Aorta (tissue), 5 donors: ENCODE measurements at regions not wholly inside any gene's neighbourhood (a gene's known extent, or its start where the extent isn't known, plus 50 kb on each side); places are given as distances from the start of the nearest gene placed in this dataset.
A peak's percentile ranks its signal among the peaks of the same experiment; 100 is the strongest.

ENCODE experiments used
- ATAC-seq: fragments of 200-7000 bp; cut with Tn5 transposase; one replicate; pipeline ENCODE4 v1.9.1; 2022; ENCODE audit warnings: moderate library complexity; ENCODE audit not compliant: low FRiP score
- DNase-seq, 2 donors: peaks; one replicate each; pipeline ENCODE4 v3.0.0-alpha.2; 2020
- H3K27ac ChIP-seq, 2 donors: one replicate each; pipeline ENCODE4 v1.5.1; 2013; ENCODE audit warnings: low read length in 2 of 2, mild to moderate bottlenecking in 2 of 2, moderate library complexity in 2 of 2, control low read depth in 1 of 2, inconsistent platforms in 1 of 2, low read depth in 1 of 2
- H3K27me3 ChIP-seq, 2 donors: one replicate each; pipeline ENCODE4 v1.6.1; 2013; ENCODE audit warnings: control low read depth in 1 of 2, low read length in 1 of 2, mild to moderate bottlenecking in 1 of 2, moderate library complexity in 1 of 2; ENCODE audit not compliant: insufficient read depth in 2 of 2, control insufficient read depth in 1 of 2
- H3K36me3 ChIP-seq, 2 donors: one replicate each; pipeline ENCODE4 v1.6.1; 2013; ENCODE audit warnings: control low read depth in 1 of 2, low read length in 1 of 2, mild to moderate bottlenecking in 1 of 2; ENCODE audit not compliant: insufficient read depth in 2 of 2, control insufficient read depth in 1 of 2
- H3K4me1 ChIP-seq, 2 donors: one replicate each; pipeline ENCODE4 v1.6.1; 2013; ENCODE audit warnings: low read length in 2 of 2, control low read depth in 1 of 2, mild to moderate bottlenecking in 1 of 2, moderate library complexity in 1 of 2; ENCODE audit not compliant: insufficient read depth in 2 of 2, control insufficient read depth in 1 of 2
- H3K4me3 ChIP-seq, 2 donors: one replicate each; pipeline ENCODE4 v1.5.1; 2013; ENCODE audit warnings: low read length in 2 of 2, control low read depth in 1 of 2, mild to moderate bottlenecking in 1 of 2
- H3K9me3 ChIP-seq: one replicate; pipeline ENCODE4 v1.6.1; 2013; ENCODE audit warnings: mild to moderate bottlenecking, low read length; ENCODE audit not compliant: control insufficient read depth
- WGBS, 2 donors: extraction: QIAGEN DNeasy Blood & Tissue Kit; methylation state at CpG; one replicate each; pipeline ENCODE4 v1.1.7; 2013; 5-methylcytosine and 5-hydroxymethylcytosine counted together
- intact Hi-C, 2 donors: fragments of 100-400 bp; cut with DNase I; formaldehyde crosslinking; loops; one replicate each; pipeline versions ENCODE4 v1.14.2 to v1.15.0; 2022
- donor health status: healthy with polysubstance abuse.
- donor health status: Bipolar disorder and iron deficiency.
- donor health status: DM: no; HTN: no; CAD: no.
- donor health status: DM: no; HTN: no; CAD: no.
- donor health status: DM: yes; HTN: yes; CAD: no.

DNA sequence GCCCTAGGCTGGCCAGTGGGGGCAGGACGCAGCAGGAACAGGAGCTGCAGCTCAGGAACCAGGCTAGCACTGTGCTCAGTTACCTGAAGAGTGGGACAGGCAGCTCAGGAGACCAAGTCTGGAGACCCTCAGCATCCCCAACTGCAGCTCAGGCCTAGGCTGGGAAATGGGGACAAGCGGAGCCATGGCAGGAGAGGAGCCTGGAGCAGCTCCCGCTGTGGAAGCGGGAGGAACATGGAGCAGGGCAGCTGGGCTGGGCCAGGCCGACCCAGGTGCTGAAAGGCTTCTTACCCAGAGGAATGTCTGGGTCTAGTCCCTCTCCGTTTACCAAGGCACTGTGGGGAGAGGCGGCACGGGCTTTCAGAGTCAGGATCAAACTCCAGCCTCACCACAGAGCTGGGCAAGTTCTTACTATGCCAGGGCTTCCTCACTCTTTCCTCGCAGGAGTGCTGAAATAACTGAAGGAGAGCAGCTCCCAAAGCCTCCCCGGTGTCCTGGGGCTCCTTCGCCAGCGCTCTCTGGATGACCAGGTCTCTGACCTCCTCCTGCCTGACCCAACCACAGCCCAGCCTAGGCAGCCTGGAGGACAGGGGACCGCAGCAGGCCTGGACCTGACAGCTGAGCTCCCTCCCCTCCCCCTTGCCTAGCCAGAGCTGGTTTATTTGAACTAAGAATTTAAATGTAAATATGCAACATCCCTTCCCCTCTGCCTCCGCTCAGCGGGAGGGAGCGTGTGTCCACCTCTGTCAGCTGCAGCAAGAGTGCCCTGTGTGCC lies 247.8 kb upstream of the SIX2 start:
- ATAC-seq = peak; percentile 36
- peak overlapping the region; percentile 78 to 97 for H3K27ac ChIP-seq

DNA sequence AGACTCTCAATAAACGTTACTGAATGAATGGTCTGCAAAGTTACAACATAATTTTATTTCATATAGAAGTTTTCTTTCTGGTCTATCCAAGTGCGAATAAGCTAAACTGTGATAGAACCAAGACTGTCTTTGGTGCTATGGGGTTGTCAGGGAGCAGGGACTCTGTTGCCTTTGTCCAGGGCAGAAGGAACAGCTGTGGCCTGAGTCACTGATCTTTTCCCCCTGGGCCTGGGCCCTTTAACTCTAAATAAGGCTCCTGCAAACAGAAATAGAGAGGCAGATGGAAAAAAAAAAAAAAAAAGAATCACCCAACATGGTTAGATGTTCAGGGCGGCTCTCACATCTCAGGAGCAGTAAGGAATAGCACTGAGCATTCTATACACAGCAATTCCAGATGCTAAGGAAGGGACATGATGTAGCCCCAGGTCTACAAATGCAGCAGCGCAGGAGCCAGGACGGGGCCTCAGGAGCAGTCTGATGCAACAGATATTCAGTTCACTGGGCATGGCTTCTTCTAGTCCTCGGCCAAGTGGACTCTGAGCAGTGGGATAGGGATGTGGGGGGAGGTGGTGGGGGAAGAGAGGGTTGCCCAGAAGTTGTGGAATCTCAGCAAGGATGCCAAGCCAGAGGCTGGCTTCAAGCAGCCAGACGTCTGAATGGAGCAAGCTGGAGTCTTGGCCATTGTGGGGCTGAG lies 247.1 kb upstream of the SIX2 start:
- H3K27me3 ChIP-seq = no peaks in the 10 kb centered on the region
- WGBS, 2 donors = 20 to 25% methylated on average over 7 of the region's 7 CpGs
- intact Hi-C loops = loop anchor here in 1 of 2 donors (2.0 kb wide), 1 partner anchor 18 kb away; no protein-coding TSS in a partner anchor

More for the DNA sequence above, 247.8 kb upstream of the SIX2 start:
- Histone ChIP-seq H3K9me3 (no peaks in the 10 kb centered on the region), H3K36me3 (no peaks in the 10 kb centered on the region), H3K27me3 (no peaks in the 10 kb centered on the region), H3K4me1 (peaks cover 0 to 10% of the 10 kb centered on the region in 2 donors), H3K4me3 (no peak overlapping the region)
- intact Hi-C loops = loop anchor here in 1 of 2 donors (2.0 kb wide), 1 partner anchor 18 kb away; no protein-coding TSS in a partner anchor
- 60 to 72% methylated on average over 16 of the region's 16 CpGs for WGBS, 2 donors
- DNase-seq = no peak

DNA sequence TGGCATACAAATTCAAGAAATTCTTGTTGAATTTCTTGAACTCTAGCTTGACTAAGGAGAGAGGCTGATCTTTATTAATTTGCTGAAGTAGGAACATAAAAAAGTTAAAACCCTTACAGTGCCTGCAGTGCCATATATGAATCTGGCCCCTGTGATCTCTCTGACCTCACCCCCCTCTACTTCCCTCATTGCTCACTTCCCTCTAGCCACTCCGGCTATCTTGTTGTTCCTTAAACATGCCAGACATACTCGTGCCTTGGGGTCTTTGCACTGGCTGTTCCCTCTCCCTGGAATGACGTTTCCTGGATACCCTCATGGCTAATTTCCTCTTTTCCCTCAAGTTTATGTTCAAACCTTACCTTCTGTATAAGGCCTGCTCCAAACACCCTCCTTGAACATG lies 246.3 kb upstream of the SIX2 start:
- WGBS, 2 donors = 32 to 52% methylated on average over 3 of the region's 3 CpGs
- DNase-seq (no peak), ATAC-seq (no peak)
- no peak overlapping the region for H3K4me3 ChIP-seq
- no peaks in the 10 kb centered on the region for H3K9me3 ChIP-seq
- H3K27ac ChIP-seq = peak overlapping the region; percentile 84 to 92
- H3K4me1 ChIP-seq = peaks cover 0 to 10% of the 10 kb centered on the region in 2 donors
- H3K27me3 ChIP-seq = no peaks in the 10 kb centered on the region
- intact Hi-C loops = no loop called here
- no peaks in the 10 kb centered on the region for H3K36me3 ChIP-seq

More for the DNA sequence above, 247.1 kb upstream of the SIX2 start:
- DNase-seq (peak; percentile 70 to 85), ATAC-seq (peak; percentile 68)
- no peak overlapping the region for H3K4me3 ChIP-seq
- no peaks in the 10 kb centered on the region for H3K9me3 ChIP-seq
- H3K36me3 ChIP-seq = no peaks in the 10 kb centered on the region
- H3K27ac ChIP-seq = peak overlapping the region; percentile 84 to 97
- peaks cover 0 to 10% of the 10 kb centered on the region in 2 donors for H3K4me1 ChIP-seq

DNA sequence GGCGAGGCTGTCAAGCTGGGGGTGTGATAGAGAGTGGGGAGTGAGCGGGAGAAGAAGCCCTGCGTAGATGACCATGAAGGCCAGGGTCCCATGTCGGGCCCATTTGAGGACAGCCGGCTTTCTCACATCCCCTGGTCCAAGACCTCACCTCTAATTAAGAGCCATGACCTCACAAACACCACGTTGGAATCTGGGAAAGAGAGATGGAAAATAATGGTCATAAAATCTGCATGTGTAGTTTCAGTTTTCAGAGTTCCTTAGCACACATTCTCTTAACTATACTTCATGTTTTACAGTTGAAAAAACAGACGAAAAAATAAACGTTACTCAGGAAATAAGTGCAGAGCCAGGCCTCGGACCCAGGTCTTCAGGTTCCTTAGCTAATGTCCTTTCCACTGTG lies 244.8 kb upstream of the SIX2 start:
- Histone ChIP-seq H3K27me3 (no peaks in the 10 kb centered on the region), H3K36me3 (no peaks in the 10 kb centered on the region), H3K4me3 (no peak overlapping the region), H3K27ac (peak overlapping the region; percentile 84 to 91), H3K4me1 (peaks cover 0 to 10% of the 10 kb centered on the region in 2 donors), H3K9me3 (no peaks in the 10 kb centered on the region)
- DNase-seq (no peak), ATAC-seq (no peak)
- 39 to 42% methylated on average over 9 of the region's 9 CpGs for WGBS, 2 donors
- intact Hi-C loops = no loop called here

DNA sequence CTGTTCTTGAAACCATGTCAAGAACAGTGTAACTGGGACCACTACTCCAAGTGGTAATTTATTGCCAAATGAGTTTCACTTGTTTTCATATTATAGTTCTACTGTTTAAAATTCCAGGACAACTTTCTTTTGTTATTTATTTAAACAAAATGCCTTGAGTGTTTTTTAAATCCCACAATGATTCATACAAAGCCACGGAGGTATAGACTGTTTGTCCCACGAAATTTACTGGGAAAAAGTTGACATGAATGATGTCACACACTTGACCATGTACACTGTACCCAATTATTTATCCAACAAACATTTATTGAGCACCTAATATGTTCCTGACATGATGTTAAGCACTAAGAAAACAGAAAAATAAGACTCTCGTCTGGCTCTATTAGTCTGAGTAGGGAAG lies 243.9 kb upstream of the SIX2 start:
- no peak overlapping the region for H3K27ac ChIP-seq
- no peak for ATAC-seq
- DNase-seq = no peak
- H3K4me3 ChIP-seq = no peak overlapping the region
- no peaks in the 10 kb centered on the region for H3K36me3 ChIP-seq
- no peaks in the 10 kb centered on the region for H3K9me3 ChIP-seq
- WGBS, 2 donors = 66 to 78% methylated on average over 3 of the region's 3 CpGs
- H3K27me3 ChIP-seq = no peaks in the 10 kb centered on the region
- peaks cover 0 to 10% of the 10 kb centered on the region in 2 donors for H3K4me1 ChIP-seq
- intact Hi-C loops = no loop called here

DNA sequence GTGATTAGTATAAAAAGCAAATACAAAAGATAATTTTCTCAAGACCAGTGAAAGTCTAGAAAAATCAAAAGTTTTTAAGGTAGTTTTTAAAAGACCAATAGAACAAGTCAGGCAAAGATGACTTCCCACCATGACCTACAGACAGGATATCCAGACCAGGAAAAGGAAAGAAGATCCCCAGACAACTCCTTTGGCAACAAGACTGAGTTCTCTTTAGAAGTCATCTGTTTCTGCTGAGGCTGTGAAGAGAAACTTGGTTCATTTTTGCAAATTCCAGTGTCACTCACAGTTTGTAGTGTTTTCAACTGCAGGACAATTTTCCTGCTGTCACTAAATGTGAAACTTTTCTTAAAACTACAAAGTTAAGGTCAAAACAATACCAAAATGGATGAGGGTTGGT lies 240.9 kb upstream of the SIX2 start:
- no peak for DNase-seq
- intact Hi-C loops = no loop called here

DNA sequence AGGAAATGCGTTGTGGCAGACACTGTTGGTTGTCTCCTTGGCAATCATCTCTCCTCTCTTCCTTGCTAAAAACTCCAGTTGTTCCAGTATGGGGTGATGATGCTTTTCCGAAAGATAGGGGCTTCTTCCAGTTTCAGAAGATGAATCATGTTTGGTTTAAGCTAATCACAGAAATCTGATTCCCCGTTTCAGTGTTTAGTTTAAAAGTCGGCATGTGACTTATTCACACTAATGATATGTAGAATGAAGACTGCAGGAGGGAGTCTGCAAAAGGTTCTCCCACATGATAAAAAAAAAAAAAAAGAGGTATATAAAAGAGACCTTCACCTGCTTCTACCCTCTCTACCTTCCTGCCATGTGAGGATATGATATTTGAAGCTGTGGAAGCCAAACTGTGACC lies 239.0 kb upstream of the SIX2 start:
- WGBS, 2 donors = 72 to 73% methylated on average over 4 of the region's 4 CpGs
- no peaks in the 10 kb centered on the region for H3K9me3 ChIP-seq
- no peak overlapping the region for H3K27ac ChIP-seq
- H3K4me3 ChIP-seq = no peak overlapping the region
- no peaks in the 10 kb centered on the region for H3K4me1 ChIP-seq
- H3K36me3 ChIP-seq = no peaks in the 10 kb centered on the region
- no peaks in the 10 kb centered on the region for H3K27me3 ChIP-seq
- intact Hi-C loops = no loop called here
- no peak for ATAC-seq
- DNase-seq = no peak

More for the DNA sequence above, 240.9 kb upstream of the SIX2 start:
- Histone ChIP-seq H3K4me1 (peaks cover 0 to 8% of the 10 kb centered on the region in 2 donors), H3K27me3 (no peaks in the 10 kb centered on the region), H3K9me3 (no peaks in the 10 kb centered on the region), H3K36me3 (no peaks in the 10 kb centered on the region), H3K27ac (no peak overlapping the region), H3K4me3 (no peak overlapping the region)
- no peak for ATAC-seq

DNA sequence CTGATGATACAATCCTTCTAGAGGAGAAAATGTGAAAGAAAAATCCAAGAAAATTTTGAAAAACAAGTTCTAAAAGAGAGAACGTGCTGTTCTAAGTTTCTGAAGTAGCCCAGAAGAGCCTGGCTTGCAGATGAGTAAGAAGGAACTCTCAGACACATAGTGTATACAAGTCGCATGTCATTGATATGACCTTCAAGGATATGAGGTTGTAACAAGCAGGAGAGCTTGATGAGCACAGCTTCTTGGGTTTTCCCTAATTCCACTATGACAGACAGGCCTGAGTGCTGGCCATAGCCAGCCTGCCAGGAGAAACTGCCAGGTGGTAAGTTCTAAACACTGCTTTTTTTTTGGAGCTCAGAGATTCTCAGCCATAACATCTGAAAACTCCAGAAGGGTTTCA lies 235.7 kb upstream of the SIX2 start:
- ATAC-seq (no peak), DNase-seq (no peak)
- H3K4me3 ChIP-seq = no peak overlapping the region
- H3K27me3 ChIP-seq = no peaks in the 10 kb centered on the region
- no peaks in the 10 kb centered on the region for H3K9me3 ChIP-seq
- 67 to 79% methylated on average over 2 of the region's 2 CpGs for WGBS, 2 donors
- H3K4me1 ChIP-seq = no peaks in the 10 kb centered on the region
- intact Hi-C loops = loop anchor here in 1 of 2 donors (5.0 kb wide), 1 partner anchor 63 kb away; no protein-coding TSS in a partner anchor
- no peak overlapping the region for H3K27ac ChIP-seq
- no peaks in the 10 kb centered on the region for H3K36me3 ChIP-seq
